Breast epithelium (tissue), 4 donors: ENCODE measurements at regions not wholly inside any gene's neighbourhood (a gene's known extent, or its start where the extent isn't known, plus 50 kb on each side); places are given as distances from the start of the nearest gene placed in this dataset.
"Not testable (repeated sequence)": the region's sequence is repeated elsewhere in the genome, so short reads cannot be mapped to it uniquely, and the experiment has no call there.

Source experiments
- DNase-seq, 2 donors: peaks; one replicate each; pipeline ENCODE4 v3.0.0-alpha.2; 2019; ENCODE audit warnings: low spot score in 2 of 2
- H3K27ac ChIP-seq, 2 donors: fragments of 200-600 bp; sonication (generic) in 1 of 2; one replicate each; pipeline ENCODE4 v1.5.1; 2016 to 2019; ENCODE audit warnings: mild to moderate bottlenecking in 1 of 2
- H3K27me3 ChIP-seq, 2 donors: fragments of 200-600 bp; sonication (generic) in 1 of 2; one replicate each; pipeline versions ENCODE4 v1.5.1 to v1.6.0; 2017 to 2019; ENCODE audit warnings: control low read depth in 1 of 2, mild to moderate bottlenecking in 1 of 2
- H3K36me3 ChIP-seq: fragments of 200-600 bp; one replicate; pipeline ENCODE4 v1.5.1; 2019
- H3K4me1 ChIP-seq, 2 donors: fragments of 200-600 bp; sonication (generic); one replicate each; pipeline ENCODE4 v1.5.1; 2016 to 2019; ENCODE audit warnings: control low read depth in 1 of 2
- H3K4me3 ChIP-seq, 3 donors: fragments of 200-600 bp; sonication (generic); 1 replicate in 2 of 3; 2 replicates in 1 of 3; pipeline ENCODE4 v1.5.1; 2016 to 2019; ENCODE audit warnings: mild to moderate bottlenecking in 3 of 3, moderate library complexity in 2 of 3
- H3K9me3 ChIP-seq, 2 donors: fragments of 200-600 bp; sonication (generic) in 1 of 2; one replicate each; pipeline ENCODE4 v1.5.1; 2016 to 2019; ENCODE audit warnings: control low read depth in 1 of 2
- CTCF ChIP-seq, 3 donors: fragments of 450-650 bp; IDR thresholded peaks; one replicate each; pipeline ENCODE4 v1.5.1; 2016 to 2017; ENCODE audit warnings: antibody characterized with exemption in 3 of 3, mild to moderate bottlenecking in 3 of 3, moderate library complexity in 3 of 3
- POLR2A ChIP-seq: fragments of 450-650 bp; IDR thresholded peaks from one replicate; pipeline ENCODE4 v1.6.1; 2016; ENCODE audit warnings: antibody characterized with exemption, mild to moderate bottlenecking, moderate library complexity
- POLR2AphosphoS5 ChIP-seq, 3 donors: sonication (generic); formaldehyde crosslinking; IDR thresholded peaks; one replicate each; pipeline ENCODE4 v1.6.1; 2017; ENCODE audit warnings: antibody characterized with exemption in 3 of 3
- intact Hi-C: fragments of 100-400 bp; cut with DNase I; formaldehyde crosslinking; loops from one replicate; pipeline ENCODE4 v1.15.1; 2023; ENCODE audit warnings: low total_unique reads

GRCh38 chr1:8120693-8121260, 94.7 kb upstream of the ERRFI1 start:
- Histone ChIP-seq H3K27ac (peak overlapping the region; percentile 88 to 91), H3K4me3 (peak overlapping the region in 2 of 3 donors; percentile 5 to 17), H3K36me3 (no peaks in the 10 kb centered on the region), H3K27me3 (no peaks in the 10 kb centered on the region), H3K9me3 (no peaks in the 10 kb centered on the region), H3K4me1 (peaks cover 6 to 17% of the 10 kb centered on the region in 2 donors)
- intact Hi-C loops, result no loop called here
- peak in 1 of 2 donors; percentile 50 for DNase-seq
- peak in 1 of 3 donors; percentile 9 for TF ChIP-seq POLR2AphosphoS5 (IDR thresholded peaks at IDR 0.05)
- TF ChIP-seq CTCF (IDR thresholded peaks at IDR 0.05), result no peak
- no peak for TF ChIP-seq POLR2A

GRCh38 chr1:8118736-8119135, 92.6 kb upstream of the ERRFI1 start:
- H3K4me3 ChIP-seq, H3K36me3 ChIP-seq, H3K9me3 ChIP-seq, intact Hi-C loops, H3K27me3 ChIP-seq, DNase-seq: not testable (repeated sequence)
- H3K27ac ChIP-seq, result peak overlapping the region; percentile 71 to 88
- H3K4me1 ChIP-seq, result peaks cover 6 to 17% of the 10 kb centered on the region in 2 donors

GRCh38 chr1:8118031-8118451, 91.9 kb upstream of the ERRFI1 start:
- H3K9me3 ChIP-seq, result no peaks in the 10 kb centered on the region
- H3K36me3 ChIP-seq, result no peaks in the 10 kb centered on the region
- no peaks in the 10 kb centered on the region for H3K27me3 ChIP-seq
- H3K4me3 ChIP-seq, result no peak overlapping the region
- peaks cover 6 to 17% of the 10 kb centered on the region in 2 donors for H3K4me1 ChIP-seq
- no peak for DNase-seq
- no peak for TF ChIP-seq POLR2A
- intact Hi-C loops, result no loop called here
- H3K27ac ChIP-seq, result peak overlapping the region; percentile 71 to 88

- H3K9me3 ChIP-seq, result no peaks in the 10 kb centered on the region
- H3K36me3 ChIP-seq, result no peaks in the 10 kb centered on the region
- intact Hi-C loops, result no loop called here
- H3K27me3 ChIP-seq, result no peaks in the 10 kb centered on the region
- TF ChIP-seq POLR2AphosphoS5 (IDR thresholded peaks at IDR 0.05) (peak in 1 of 3 donors; percentile 9), CTCF (IDR thresholded peaks at IDR 0.05) (no peak)
- peaks cover 3 to 17% of the 10 kb centered on the region in 2 donors for H3K4me1 ChIP-seq
- no peak for DNase-seq
- H3K27ac ChIP-seq, result peak overlapping the region; percentile 84 to 88
- H3K4me3 ChIP-seq, result no peak overlapping the region
These were observed 90.8 kb upstream of the ERRFI1 start for GRCh38 chr1:8116894-8117264.

- Histone ChIP-seq H3K27me3 (no peaks in the 10 kb centered on the region), H3K27ac (peak overlapping the region; percentile 84 to 88), H3K4me1 (peaks cover 3 to 17% of the 10 kb centered on the region in 2 donors), H3K9me3 (no peaks in the 10 kb centered on the region), H3K36me3 (no peaks in the 10 kb centered on the region), H3K4me3 (no peak overlapping the region)
- no peak for DNase-seq
- intact Hi-C loops, result no loop called here
- TF ChIP-seq POLR2AphosphoS5 (IDR thresholded peaks at IDR 0.05), result no peak
- TF ChIP-seq CTCF (IDR thresholded peaks at IDR 0.05), result no peak
- TF ChIP-seq POLR2A, result no peak
These were observed 89.7 kb upstream of the ERRFI1 start for GRCh38 chr1:8115769-8116167.

GRCh38 chr1:8115031-8115768, 89.1 kb upstream of the ERRFI1 start:
- Histone ChIP-seq H3K9me3 (no peaks in the 10 kb centered on the region), H3K4me3 (no peak overlapping the region), H3K27ac (peak overlapping the region; percentile 84 to 88), H3K4me1 (peaks cover 0 to 14% of the 10 kb centered on the region in 2 donors), H3K27me3 (no peaks in the 10 kb centered on the region), H3K36me3 (no peaks in the 10 kb centered on the region)
- TF ChIP-seq POLR2A (no peak), POLR2AphosphoS5 (IDR thresholded peaks at IDR 0.05) (no peak), CTCF (IDR thresholded peaks at IDR 0.05) (no peak)
- intact Hi-C loops, result no loop called here
- DNase-seq, result no peak
